Peyer's patch (tissue), 4 donors: ENCODE measurements at regions not wholly inside any gene's neighbourhood (a gene's known extent, or its start where the extent isn't known, plus 50 kb on each side); places are given as distances from the start of the nearest gene placed in this dataset.

Source experiments
- DNase-seq, 3 donors: peaks; one replicate each; pipeline ENCODE4 v3.0.0-alpha.2; 2017 to 2019
- H3K27ac ChIP-seq, 4 donors: fragments of 200-600 bp; sonication (generic); one replicate each; pipeline ENCODE4 v1.5.1; 2016 to 2019
- H3K27me3 ChIP-seq, 2 donors: fragments of 200-600 bp; sonication (generic); one replicate each; pipeline ENCODE4 v1.5.1; 2019
- H3K36me3 ChIP-seq, 3 donors: fragments of 200-600 bp; sonication (generic); one replicate each; pipeline ENCODE4 v1.5.1; 2016 to 2019
- H3K4me1 ChIP-seq, 4 donors: fragments of 200-600 bp; sonication (generic); one replicate each; pipeline ENCODE4 v1.5.1; 2016 to 2019
- H3K4me3 ChIP-seq, 4 donors: fragments of 200-600 bp; sonication (generic); 1 replicate in 3 of 4; 2 replicates in 1 of 4; pipeline ENCODE4 v1.5.1; 2016 to 2019; ENCODE audit warnings: mild to moderate bottlenecking in 1 of 4
- H3K9me3 ChIP-seq, 4 donors: fragments of 200-600 bp; sonication (generic); one replicate each; pipeline ENCODE4 v1.5.1; 2016 to 2019; ENCODE audit warnings: mild to moderate bottlenecking in 1 of 4
- POLR2A ChIP-seq, 2 donors: fragments of 450-650 bp; IDR thresholded peaks; one replicate each; pipeline ENCODE4 v1.5.1; 2017; ENCODE audit warnings: antibody characterized with exemption in 2 of 2, mild to moderate bottlenecking in 2 of 2, moderate library complexity in 2 of 2
- TF ChIP-seq, protein P1 (sequence below), 6 experiments: fragments of 450-650 bp in 4 of 6; fragments of 200-600 bp in 2 of 6; sonication (generic) in 1 of 6; IDR thresholded peaks; one replicate each; pipeline ENCODE4 v1.5.1; 2017 to 2019; ENCODE audit warnings: antibody characterized with exemption in 6 of 6, mild to moderate bottlenecking in 3 of 6, moderate library complexity in 1 of 6

DNA sequence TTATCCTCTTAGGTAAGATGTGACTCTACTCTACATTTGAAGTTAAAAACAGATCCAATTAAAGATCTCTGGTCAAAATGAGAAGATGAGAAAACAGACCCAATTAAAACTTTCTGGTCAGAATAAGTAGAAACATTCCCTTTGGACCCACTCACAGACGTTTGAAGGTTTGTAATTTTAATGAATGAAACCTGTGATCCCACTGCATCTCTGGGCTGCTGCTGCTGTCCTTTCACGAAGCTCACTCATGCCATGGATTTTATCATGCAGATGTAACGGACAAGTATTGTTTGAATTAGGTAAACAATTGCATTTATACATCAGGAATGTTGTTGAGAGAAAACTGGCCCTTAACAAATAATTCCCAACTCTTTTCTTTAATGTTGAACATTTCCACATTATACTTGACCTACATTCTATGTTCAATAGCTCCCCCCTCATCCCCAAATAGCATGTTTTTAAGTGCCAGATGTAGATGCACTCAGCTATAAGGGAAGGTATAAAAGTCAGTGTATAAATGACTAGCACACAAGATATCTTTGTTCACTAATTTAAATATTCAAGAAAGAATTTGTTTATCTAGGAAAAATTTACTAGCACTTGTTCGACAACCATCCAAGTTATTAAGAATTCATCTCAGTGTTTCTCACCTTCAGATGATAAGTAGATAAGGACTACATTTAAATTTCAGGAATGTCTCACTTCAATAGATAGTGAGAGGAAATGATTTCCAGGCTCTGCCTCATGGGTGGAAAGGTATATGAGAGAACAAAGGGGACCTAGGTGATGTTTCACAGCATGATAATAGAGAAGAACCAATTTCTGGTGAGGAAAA lies 202.3 kb upstream of the LMNTD1 start:
- H3K4me1 ChIP-seq = no peaks in the 10 kb centered on the region
- H3K9me3 ChIP-seq = no peaks in the 10 kb centered on the region
- no peak overlapping the region for H3K27ac ChIP-seq
- no peak for DNase-seq
- TF ChIP-seq POLR2A (IDR thresholded peaks at IDR 0.05) = no peak
- TF ChIP-seq, protein P1, sequence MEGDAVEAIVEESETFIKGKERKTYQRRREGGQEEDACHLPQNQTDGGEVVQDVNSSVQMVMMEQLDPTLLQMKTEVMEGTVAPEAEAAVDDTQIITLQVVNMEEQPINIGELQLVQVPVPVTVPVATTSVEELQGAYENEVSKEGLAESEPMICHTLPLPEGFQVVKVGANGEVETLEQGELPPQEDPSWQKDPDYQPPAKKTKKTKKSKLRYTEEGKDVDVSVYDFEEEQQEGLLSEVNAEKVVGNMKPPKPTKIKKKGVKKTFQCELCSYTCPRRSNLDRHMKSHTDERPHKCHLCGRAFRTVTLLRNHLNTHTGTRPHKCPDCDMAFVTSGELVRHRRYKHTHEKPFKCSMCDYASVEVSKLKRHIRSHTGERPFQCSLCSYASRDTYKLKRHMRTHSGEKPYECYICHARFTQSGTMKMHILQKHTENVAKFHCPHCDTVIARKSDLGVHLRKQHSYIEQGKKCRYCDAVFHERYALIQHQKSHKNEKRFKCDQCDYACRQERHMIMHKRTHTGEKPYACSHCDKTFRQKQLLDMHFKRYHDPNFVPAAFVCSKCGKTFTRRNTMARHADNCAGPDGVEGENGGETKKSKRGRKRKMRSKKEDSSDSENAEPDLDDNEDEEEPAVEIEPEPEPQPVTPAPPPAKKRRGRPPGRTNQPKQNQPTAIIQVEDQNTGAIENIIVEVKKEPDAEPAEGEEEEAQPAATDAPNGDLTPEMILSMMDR (IDR thresholded peaks at IDR 0.05) = no peak
- H3K27me3 ChIP-seq = no peaks in the 10 kb centered on the region
- H3K4me3 ChIP-seq = no peak overlapping the region
- H3K36me3 ChIP-seq = no peaks in the 10 kb centered on the region

DNA sequence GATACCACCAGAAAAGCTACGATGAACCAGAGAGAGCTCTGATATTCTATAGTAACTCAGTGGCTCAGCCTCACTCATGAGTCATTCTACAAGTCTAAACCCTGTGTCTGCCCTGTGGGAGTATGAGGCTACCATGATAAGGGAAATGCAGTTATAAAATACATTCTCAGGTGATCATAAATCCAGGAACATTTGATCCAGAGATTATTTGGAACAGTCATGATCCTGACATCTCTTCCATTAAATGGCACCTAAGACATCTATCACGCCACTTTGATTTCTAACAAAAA lies 202.6 kb upstream of the RASSF8 start:
- H3K4me1 ChIP-seq = no peaks in the 10 kb centered on the region
- TF ChIP-seq, protein P1 (IDR thresholded peaks at IDR 0.05) = no peak
- no peak for TF ChIP-seq POLR2A (IDR thresholded peaks at IDR 0.05)
- no peak overlapping the region for H3K4me3 ChIP-seq
- no peak for DNase-seq
- no peak overlapping the region for H3K27ac ChIP-seq
- no peaks in the 10 kb centered on the region for H3K9me3 ChIP-seq
- H3K27me3 ChIP-seq = no peaks in the 10 kb centered on the region
- H3K36me3 ChIP-seq = no peaks in the 10 kb centered on the region

DNA sequence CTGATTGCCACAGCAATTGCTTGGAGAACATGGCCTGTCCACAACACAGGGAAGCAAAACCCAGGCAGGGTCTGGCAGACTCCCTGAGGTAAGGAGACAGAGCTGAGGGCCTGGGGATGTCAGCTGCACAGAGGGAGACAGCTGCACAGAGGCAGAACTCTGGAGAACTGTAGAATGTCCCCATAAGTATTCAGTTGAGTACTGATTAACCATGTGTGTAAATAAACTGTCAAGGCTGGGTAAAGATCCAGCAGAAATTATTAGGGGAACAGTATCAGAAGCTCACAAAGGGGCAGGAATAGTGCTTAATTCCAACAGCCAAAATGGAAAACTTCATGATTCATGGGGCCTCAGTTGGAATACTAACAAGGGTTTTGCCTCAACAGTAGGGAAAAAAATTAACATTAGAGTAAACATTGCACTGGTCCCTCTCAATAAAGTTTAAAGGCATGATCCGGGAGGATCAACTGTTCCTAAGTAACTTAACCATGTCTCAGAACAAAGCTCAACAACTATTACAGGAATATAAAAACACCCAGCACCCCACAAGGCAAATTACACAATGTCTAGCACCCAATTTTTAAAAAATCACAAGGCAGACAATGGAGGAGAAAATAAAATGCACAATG lies 201.3 kb upstream of the RASSF8 start:
- H3K4me3 ChIP-seq = no peak overlapping the region
- TF ChIP-seq POLR2A (IDR thresholded peaks at IDR 0.05) = no peak
- TF ChIP-seq, protein P1 (IDR thresholded peaks at IDR 0.05) = no peak
- H3K27ac ChIP-seq = no peak overlapping the region
- H3K9me3 ChIP-seq = no peaks in the 10 kb centered on the region
- no peaks in the 10 kb centered on the region for H3K36me3 ChIP-seq
- H3K4me1 ChIP-seq = no peaks in the 10 kb centered on the region
- no peak for DNase-seq
- H3K27me3 ChIP-seq = no peaks in the 10 kb centered on the region

DNA sequence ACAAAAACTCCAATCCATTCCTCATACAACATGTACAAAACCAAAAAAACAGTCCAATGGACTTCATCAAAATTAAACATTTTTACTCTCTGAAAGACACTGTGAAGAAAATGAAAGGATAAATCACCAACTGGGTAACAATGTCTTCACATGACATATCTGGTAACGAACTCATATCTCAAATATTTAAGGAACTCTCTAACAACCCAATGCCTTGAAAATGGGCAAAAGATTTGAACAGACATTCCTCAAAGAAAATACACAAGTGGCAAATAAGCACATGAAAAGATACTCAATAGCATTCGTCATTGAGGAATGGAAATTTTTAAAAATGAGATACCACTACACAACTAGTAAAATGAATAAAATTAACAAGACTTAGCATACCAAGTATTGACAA lies 198.7 kb upstream of the RASSF8 start:
- Histone ChIP-seq H3K27ac (no peak overlapping the region), H3K27me3 (no peaks in the 10 kb centered on the region), H3K4me3 (no peak overlapping the region), H3K4me1 (no peaks in the 10 kb centered on the region), H3K9me3 (no peaks in the 10 kb centered on the region), H3K36me3 (no peaks in the 10 kb centered on the region)
- no peak for TF ChIP-seq POLR2A (IDR thresholded peaks at IDR 0.05)
- TF ChIP-seq, protein P1 (IDR thresholded peaks at IDR 0.05) = no peak
- DNase-seq = no peak

DNA sequence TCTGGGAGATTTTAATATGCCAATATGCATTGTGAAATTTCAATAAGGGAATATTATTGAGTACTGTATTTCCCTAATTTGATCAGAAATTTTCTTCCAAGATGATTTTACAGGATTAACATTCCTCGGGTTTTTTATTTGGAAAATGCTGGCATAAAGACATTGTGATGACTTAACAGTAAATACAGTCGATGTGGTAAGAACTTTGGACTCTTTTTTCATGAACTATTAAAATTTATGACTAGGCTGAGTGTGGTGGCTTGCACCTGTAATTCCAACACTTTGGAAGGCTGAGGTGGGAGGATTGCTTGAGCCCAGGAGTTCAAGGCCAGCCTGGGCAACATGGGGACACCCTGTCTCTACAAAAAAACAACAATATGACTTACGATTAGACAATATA lies 197.1 kb upstream of the RASSF8 start:
- Histone ChIP-seq H3K27me3 (no peaks in the 10 kb centered on the region), H3K4me1 (no peaks in the 10 kb centered on the region), H3K36me3 (no peaks in the 10 kb centered on the region), H3K27ac (no peak overlapping the region), H3K4me3 (no peak overlapping the region), H3K9me3 (no peaks in the 10 kb centered on the region)
- DNase-seq = no peak
- TF ChIP-seq, protein P1 (IDR thresholded peaks at IDR 0.05) = no peak
- TF ChIP-seq POLR2A (IDR thresholded peaks at IDR 0.05) = no peak
